AG10803 (cell line): ENCODE measurements at regions not wholly inside any gene's neighbourhood (a gene's known extent, or its start where the extent isn't known, plus 50 kb on each side); places are given as distances from the start of the nearest gene placed in this dataset.

Experiments
- DNase-seq: peaks from one replicate; pipeline ENCODE4 v3.0.0; 2010; ENCODE audit warnings: low read depth
- H3K4me3 ChIP-seq: 2 replicates; pipeline ENCODE4 v1.5.1; 2011; ENCODE audit warnings: mild to moderate bottlenecking, low read length, control low read depth
- CTCF ChIP-seq: conservative IDR thresholded peaks from 2 replicates; pipeline ENCODE4 v1.5.1; 2011; ENCODE audit warnings: mild to moderate bottlenecking, low read length, control low read depth, inconsistent platforms

GRCh38 chr17:15031975-15032374, 233.2 kb downstream of the PMP22 start:
- DNase-seq = no peak
- no peak overlapping the region for H3K4me3 ChIP-seq
- no peak for TF ChIP-seq CTCF

GRCh38 chr17:15029469-15029868, 235.7 kb downstream of the PMP22 start:
- no peak for DNase-seq
- no peak for TF ChIP-seq CTCF

GRCh38 chr17:15027853-15028252, 237.3 kb downstream of the PMP22 start:
- no peak overlapping the region for H3K4me3 ChIP-seq
- no peak for TF ChIP-seq CTCF
- no peak for DNase-seq

More at GRCh38 chr17:15029469-15029868, 235.7 kb downstream of the PMP22 start:
- no peak overlapping the region for H3K4me3 ChIP-seq

GRCh38 chr17:15026088-15026487, 239.0 kb downstream of the PMP22 start:
- TF ChIP-seq CTCF = no peak
- no peak for DNase-seq
- no peak overlapping the region for H3K4me3 ChIP-seq

GRCh38 chr17:15023589-15024336, 241.4 kb downstream of the PMP22 start:
- no peak for DNase-seq
- no peak overlapping the region for H3K4me3 ChIP-seq
- TF ChIP-seq CTCF = no peak

GRCh38 chr17:15019158-15019557, 246.0 kb downstream of the PMP22 start:
- no peak overlapping the region for H3K4me3 ChIP-seq
- DNase-seq = no peak
- TF ChIP-seq CTCF = no peak

GRCh38 chr17:15012351-15012980, 252.7 kb downstream of the PMP22 start:
- H3K4me3 ChIP-seq = no peak overlapping the region
- peak; percentile 13 for DNase-seq
- no peak for TF ChIP-seq CTCF
